HG03575 (cell line): ENCODE measurements at regions not wholly inside any gene's neighbourhood (a gene's known extent, or its start where the extent isn't known, plus 50 kb on each side); places are given as distances from the start of the nearest gene placed in this dataset.
"Not testable (repeated sequence)": the region's sequence is repeated elsewhere in the genome, so short reads cannot be mapped to it uniquely, and the experiment has no call there.

Source experiments
- ATAC-seq: cut with Tn5 transposase; IDR thresholded peaks from one replicate; pipeline ENCODE4 v1.9.1; 2021; ENCODE audit not compliant: unreplicated experiment, insufficient number of reproducible peaks, low FRiP score; ENCODE audit errors: extremely low read depth

DNA sequence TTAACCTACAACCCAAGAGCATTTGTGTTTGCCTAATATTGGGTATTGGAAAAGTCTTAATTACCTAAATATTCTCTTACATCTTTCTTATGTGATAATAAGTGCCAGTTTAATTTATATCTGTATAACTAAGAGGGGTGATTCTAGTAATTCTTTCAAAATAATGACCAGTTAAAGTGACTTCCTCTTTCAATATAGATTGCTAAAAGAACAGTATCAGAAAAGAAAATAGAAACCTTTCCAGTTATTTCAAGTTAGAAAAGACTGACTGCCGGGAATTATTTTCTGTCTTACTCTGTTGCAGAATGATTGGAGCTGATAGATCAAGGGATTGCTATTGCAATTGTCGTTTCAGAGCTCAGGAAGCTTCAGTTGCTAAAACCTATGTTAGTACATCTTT is 525.0 kb upstream of the SEMA3D start:
- no peak for ATAC-seq

DNA sequence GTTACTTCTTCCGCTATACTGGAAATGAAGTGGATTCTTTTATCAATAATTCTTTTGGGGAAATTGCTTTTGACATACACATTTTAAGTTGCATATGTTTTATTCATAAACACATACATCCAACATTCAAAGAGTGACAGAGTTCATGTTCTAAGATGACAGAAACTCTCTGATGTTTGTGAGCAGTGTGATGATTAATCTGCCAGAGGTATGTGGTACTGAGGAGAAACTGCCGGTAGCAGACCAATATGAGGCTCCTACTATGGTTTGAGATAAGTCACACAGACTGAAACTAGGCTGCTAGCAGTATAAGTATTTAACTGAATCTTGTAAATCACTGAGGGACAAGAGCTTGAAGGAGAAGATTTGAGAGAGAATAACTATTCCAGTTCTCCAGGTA is 524.1 kb upstream of the SEMA3D start:
- ATAC-seq, result no peak

- ATAC-seq, result no peak
Observed at GRCh38 chr7:85708221-85708620, 521.4 kb upstream of the SEMA3D start.

GRCh38 chr7:85705076-85705475 is 518.2 kb upstream of the SEMA3D start:
- ATAC-seq, result no peak

DNA sequence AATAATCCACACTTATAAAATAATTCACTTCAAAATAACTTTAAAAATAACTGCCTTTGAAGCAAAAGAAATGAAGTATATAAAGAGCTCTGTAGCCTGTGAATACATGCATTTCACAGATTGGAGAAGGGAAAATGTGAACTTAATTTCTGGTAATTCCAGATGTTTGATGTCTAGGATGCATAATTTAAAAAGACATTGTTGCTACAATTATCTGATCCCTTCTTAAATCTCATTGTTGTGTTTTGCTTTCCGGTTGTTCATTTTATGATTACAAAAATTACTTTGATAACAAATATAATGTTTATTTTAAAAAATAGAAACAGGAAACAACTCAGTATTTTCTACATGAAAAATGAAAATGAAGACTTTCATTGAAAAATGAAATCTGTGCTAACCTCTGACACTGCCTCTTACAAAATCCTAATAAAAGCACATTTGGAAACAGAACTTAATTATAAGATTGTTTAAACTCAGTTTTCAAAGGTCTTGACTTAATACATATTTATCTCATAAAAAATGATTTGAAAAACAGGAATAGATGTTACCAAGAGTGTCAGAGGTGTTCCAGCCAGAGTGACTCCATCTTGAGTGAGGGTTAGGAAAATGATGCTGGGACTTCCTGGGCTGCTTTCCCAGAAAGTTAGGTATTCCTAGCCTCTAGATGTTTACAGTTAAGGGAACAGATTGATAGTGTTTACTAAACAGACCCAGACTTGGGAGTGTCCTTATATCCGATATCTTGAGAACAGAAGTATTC is 516.6 kb upstream of the SEMA3D start:
- no peak for ATAC-seq

DNA sequence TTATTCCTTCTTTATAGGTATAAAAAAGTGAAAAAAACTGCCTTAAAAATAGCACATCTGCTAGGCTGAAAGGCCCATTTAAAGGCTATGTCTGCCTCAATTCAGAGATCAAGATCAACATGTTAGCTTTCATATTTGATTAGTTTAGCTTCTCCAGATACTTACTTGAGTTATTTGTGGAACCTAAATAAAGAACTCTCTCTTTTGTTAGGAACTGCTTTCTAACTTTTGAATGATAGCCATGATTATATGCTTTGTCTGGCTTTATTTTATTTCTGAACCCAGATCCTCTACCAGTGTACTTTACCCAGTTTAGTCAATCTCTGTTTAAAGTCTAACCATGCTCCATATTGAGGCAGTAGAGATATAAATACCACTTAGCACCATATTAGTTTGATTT is 515.5 kb upstream of the SEMA3D start:
- ATAC-seq, result no peak

- ATAC-seq, result no peak
Observed at GRCh38 chr7:85699482-85699881, 512.6 kb upstream of the SEMA3D start.

DNA sequence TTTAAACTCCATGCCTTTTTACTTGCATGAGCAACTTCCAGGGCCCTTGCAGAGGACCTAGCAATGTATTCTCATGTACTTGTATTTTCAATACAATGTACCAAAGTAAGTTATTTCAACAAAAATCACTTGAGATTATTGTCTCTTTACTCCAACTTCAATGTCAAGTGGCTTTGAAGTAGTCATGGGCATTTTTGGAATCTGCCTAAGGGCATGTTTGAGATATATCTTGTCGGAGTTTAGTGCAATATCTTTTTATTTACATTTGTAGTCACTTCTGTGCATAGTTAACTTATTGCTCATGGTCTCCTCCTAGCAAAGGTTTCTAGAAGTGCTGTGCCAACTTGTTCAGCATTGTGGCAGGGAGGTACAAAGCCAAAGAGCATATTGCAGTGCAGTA is 508.7 kb upstream of the SEMA3D start:
- ATAC-seq, result no peak

DNA sequence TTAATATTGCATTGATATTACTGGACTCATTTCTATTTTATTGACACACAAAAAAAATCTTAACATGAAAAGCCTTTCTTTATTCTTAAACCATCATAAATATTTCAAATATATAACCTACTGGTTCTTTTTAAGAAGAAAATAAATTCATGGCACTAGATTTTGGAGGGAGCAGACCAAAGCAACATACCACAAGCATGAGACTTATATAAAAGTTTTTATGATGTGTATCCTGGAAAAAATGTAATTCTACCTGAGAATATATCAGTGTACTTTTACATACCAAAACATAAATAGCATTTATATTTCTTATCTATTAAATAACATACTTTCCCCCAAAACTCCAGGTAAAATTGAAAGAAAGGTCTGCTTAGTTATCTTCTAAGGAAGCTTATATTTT is 508.2 kb upstream of the SEMA3D start:
- ATAC-seq, result no peak

- no peak for ATAC-seq
Observed at GRCh38 chr7:85693326-85693725, 506.5 kb upstream of the SEMA3D start.

GRCh38 chr7:85688712-85689111 is 501.9 kb upstream of the SEMA3D start:
- ATAC-seq, result no peak

DNA sequence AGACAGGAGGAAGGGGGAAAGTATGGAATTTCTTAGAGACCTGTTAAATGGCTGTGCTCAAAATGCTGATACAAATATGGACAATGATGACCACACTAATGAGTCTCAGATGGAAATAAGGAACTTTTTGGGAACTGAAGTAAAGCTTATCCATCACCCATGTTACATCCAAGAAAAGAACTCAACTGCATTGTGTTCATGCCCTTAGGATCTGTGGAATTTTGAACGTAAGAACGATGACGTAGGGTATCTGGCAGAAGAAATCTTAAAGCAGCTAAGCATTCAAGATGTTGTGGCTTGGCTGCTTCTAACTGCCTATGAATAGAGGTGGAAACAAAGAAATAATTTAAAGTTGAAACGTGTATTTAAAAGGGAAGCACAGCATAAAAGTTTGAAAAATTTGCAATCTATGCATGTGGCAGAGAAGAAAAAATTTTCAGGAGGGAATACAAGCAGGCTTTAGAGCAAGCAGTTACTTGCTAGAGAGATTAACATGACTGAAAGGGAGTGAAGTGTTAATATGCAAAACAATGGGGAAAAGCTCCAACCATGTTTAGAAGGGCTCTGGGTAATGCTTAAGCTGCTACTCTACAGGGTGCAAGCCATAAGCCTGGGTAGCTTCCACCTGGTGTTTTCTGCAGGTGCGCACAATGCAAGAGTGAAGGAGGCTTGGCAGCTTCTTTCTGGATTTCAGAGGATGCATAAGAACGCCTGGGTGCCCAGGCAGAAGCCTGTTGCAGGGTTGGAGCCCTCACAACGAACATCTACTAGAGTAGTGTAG is 499.7 kb upstream of the SEMA3D start:
- ATAC-seq, result no peak

DNA sequence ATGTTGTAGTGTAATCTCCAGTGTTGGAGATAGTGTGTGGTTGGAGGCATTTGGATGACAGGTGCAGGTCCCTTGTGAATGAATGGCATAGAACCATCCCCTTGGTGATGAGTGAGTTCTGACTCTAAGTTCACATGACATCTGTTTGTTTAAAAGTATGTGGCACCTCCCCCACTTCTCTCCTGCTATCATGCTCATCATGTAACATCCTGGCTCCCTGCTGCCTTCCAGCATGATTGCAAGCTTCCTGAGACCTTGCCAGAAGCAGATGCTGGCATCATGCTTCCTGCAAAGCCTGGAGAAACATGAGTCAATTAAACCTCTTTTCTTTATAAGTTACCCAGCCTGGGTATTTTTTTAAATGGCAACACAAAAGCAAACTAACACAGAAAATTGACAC is 499.0 kb upstream of the SEMA3D start:
- no peak for ATAC-seq

DNA sequence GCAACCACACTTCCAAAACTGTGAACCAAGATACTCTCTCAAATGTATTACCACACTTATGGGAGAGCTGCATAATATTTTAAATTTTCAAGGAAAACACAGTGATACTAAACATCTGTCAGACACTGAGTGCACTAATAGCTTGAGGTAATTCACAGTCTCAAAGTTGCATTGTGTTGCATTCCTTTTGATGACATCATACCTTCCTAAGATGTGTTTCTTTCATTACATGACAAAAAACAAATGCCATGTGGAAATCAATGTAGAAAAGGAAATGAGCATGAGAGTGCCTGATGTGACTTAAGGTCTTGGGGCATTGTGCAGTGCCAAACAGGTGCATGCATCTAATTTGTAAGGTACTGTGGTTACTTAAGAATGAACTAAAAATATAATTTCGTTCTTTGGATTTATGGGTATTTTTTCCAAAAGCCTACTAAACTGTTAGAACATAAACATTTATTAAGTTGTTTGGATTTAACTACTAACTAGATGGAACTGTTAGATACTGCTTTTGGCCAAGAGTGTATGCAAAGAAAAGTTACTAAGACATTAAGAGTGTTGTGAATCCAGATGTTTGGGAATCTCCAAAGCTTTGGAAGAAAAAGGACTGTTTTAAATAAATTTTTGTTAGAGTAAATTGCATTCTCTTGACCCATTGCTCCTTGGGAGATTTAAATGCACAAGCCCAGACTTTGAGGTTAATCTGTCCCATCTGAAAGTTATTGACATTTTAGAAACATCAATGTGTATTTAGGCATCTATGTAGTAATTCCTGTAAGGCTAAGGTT is 496.2 kb upstream of the SEMA3D start:
- ATAC-seq, result no peak

DNA sequence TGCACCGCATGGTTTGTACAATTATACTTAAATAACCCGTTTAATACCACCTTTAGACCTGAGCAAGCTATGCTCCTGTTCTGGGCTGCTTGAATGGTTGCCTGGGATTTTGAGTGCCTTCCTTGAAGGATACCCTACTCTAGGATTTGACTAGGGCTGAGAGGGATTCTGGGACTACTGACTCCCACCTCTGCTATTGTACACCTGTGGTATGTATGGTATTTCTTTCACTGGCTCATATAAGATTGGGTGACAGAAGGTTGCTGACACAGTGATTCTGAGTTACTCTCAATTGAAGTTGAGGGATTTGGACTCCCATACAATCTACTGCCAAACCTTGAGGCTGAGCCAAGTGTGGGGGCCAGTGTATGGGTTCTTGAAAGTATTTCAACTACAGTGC is 494.4 kb upstream of the SEMA3D start:
- ATAC-seq, result no peak

GRCh38 chr7:85675093-85675492 is 488.2 kb upstream of the SEMA3D start:
- ATAC-seq, result not testable (repeated sequence)

GRCh38 chr7:85673876-85674275 is 487.0 kb upstream of the SEMA3D start:
- ATAC-seq, result no peak

- ATAC-seq, result no peak
Observed at GRCh38 chr7:85669225-85669624, 482.4 kb upstream of the SEMA3D start.

- ATAC-seq, result no peak
Observed at GRCh38 chr7:85664341-85664740, 477.5 kb upstream of the SEMA3D start.

DNA sequence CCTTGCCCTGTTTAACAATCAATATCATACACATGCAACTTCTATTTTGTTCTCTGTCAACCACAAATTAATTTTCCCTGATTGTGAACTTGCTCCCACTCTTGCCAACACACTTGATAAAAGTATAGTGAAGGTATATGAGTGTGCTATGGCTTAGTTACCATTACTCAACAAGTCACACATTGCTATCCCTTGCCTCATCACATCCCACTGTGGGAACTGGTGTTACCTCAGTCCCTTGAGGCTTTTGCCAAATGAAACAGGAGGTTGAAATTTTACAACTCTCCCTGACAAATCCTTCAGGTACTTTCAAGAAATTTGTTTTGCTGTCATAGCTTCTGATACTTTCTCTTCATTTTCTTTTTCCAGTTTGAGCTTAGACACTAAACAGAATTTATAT is 472.5 kb upstream of the SEMA3D start:
- ATAC-seq, result no peak
